ENCODE measurements at regions not wholly inside any gene's neighbourhood (a gene's known extent, or its start where the extent isn't known, plus 50 kb on each side); places are given as distances from the start of the nearest gene placed in this dataset.

DNA sequence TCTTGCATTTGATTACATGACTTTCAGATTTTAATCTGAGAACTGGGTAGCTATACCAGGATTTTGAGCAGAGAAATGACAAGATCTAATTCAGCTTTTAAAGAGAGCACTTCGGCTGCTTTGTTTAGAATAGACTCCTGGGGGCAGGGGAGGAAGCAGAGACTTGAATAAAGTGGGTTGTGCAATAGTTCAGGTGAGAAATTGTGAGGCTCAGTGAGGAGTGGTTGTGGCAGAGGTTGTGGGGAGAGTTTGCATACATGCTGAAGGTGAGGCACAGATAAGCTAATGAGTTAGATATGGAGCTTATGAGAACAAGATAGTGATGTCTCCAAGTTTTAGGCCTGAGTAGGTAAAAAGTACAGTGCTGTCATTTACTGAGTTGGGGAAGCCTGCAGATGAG is 281.4 kb downstream of the FLRT2 start:
- TF ChIP-seq RCOR1 (IDR thresholded peaks at IDR 0.05; ENCODE audit: insufficient replicate concordance, low read length), result no peak
- TF ChIP-seq, protein P1, sequence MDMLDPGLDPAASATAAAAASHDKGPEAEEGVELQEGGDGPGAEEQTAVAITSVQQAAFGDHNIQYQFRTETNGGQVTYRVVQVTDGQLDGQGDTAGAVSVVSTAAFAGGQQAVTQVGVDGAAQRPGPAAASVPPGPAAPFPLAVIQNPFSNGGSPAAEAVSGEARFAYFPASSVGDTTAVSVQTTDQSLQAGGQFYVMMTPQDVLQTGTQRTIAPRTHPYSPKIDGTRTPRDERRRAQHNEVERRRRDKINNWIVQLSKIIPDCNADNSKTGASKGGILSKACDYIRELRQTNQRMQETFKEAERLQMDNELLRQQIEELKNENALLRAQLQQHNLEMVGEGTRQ (IDR thresholded peaks at IDR 0.05; ENCODE audit: low read depth, low read length), result no peak
- TF ChIP-seq, protein P2, sequence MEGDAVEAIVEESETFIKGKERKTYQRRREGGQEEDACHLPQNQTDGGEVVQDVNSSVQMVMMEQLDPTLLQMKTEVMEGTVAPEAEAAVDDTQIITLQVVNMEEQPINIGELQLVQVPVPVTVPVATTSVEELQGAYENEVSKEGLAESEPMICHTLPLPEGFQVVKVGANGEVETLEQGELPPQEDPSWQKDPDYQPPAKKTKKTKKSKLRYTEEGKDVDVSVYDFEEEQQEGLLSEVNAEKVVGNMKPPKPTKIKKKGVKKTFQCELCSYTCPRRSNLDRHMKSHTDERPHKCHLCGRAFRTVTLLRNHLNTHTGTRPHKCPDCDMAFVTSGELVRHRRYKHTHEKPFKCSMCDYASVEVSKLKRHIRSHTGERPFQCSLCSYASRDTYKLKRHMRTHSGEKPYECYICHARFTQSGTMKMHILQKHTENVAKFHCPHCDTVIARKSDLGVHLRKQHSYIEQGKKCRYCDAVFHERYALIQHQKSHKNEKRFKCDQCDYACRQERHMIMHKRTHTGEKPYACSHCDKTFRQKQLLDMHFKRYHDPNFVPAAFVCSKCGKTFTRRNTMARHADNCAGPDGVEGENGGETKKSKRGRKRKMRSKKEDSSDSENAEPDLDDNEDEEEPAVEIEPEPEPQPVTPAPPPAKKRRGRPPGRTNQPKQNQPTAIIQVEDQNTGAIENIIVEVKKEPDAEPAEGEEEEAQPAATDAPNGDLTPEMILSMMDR (conservative IDR thresholded peaks at IDR 0.05; ENCODE audit: low read depth, low read length), result no peak
- TF ChIP-seq BHLHE40 (IDR thresholded peaks at IDR 0.05; ENCODE audit: low read depth, low read length), result no peak

Measured in IMR-90 (cell line).